ENCODE measurements at regions not wholly inside any gene's neighbourhood (a gene's known extent, or its start where the extent isn't known, plus 50 kb on each side); places are given as distances from the start of the nearest gene placed in this dataset.

GRCh38 chr6:126873791-126874190, 244.7 kb upstream of the RSPO3 start:
- TF ChIP-seq HMGXB4 (CRISPR knock-in tag; IDR thresholded peaks at IDR 0.05): no peak
- no peak overlapping the region for H3K4me3 Mint-ChIP-seq
- no peaks in the 10 kb centered on the region for H3K36me3 Mint-ChIP-seq
- CTCF ChIA-PET: no interaction called here
- DNase-seq (ENCODE audit: low spot score): no peak
- no peaks in the 10 kb centered on the region for H3K27me3 Mint-ChIP-seq (ENCODE audit: low read depth)
- no peak overlapping the region for H3K27ac Mint-ChIP-seq
- no peak for ATAC-seq
- POLR2A ChIA-PET: no interaction called here
- H3K4me1 Mint-ChIP-seq: no peaks in the 10 kb centered on the region
- H3K9me3 Mint-ChIP-seq: no peaks in the 10 kb centered on the region

GRCh38 chr6:126876446-126876845, 242.0 kb upstream of the RSPO3 start:
- Mint-ChIP-seq H3K4me1 (no peaks in the 10 kb centered on the region), H3K27me3 (ENCODE audit: low read depth) (no peaks in the 10 kb centered on the region), H3K4me3 (no peak overlapping the region), H3K27ac (no peak overlapping the region), H3K9me3 (no peaks in the 10 kb centered on the region), H3K36me3 (no peaks in the 10 kb centered on the region)
- DNase-seq (ENCODE audit: low spot score): no peak
- POLR2A ChIA-PET: no interaction called here
- CTCF ChIA-PET: no interaction called here
- TF ChIP-seq FOXP1 (CRISPR knock-in tag; IDR thresholded peaks at IDR 0.05; ENCODE audit: borderline replicate concordance) (no peak), RELA (CRISPR knock-in tag; IDR thresholded peaks at IDR 0.05; ENCODE audit: borderline replicate concordance) (no peak), ATF3 (CRISPR knock-in tag; conservative IDR thresholded peaks at IDR 0.05) (no peak), GABPB1 (CRISPR knock-in tag; IDR thresholded peaks at IDR 0.05) (no peak), NR1H2 (CRISPR knock-in tag; IDR thresholded peaks at IDR 0.05) (no peak), ESRRA (CRISPR knock-in tag; IDR thresholded peaks at IDR 0.05; ENCODE audit: borderline replicate concordance) (no peak), ATF1 (CRISPR knock-in tag; IDR thresholded peaks at IDR 0.05) (no peak), MYBL2 (CRISPR knock-in tag; IDR thresholded peaks at IDR 0.05) (no peak), SMAD4 (CRISPR knock-in tag; IDR thresholded peaks at IDR 0.05) (no peak), CBFB (CRISPR knock-in tag; IDR thresholded peaks at IDR 0.05; ENCODE audit: low read depth) (no peak), USF2 (CRISPR knock-in tag; IDR thresholded peaks at IDR 0.05) (no peak), ZNF532 (CRISPR knock-in tag; IDR thresholded peaks at IDR 0.05; ENCODE audit: borderline replicate concordance) (no peak), ZNF281 (CRISPR knock-in tag; IDR thresholded peaks at IDR 0.05) (no peak), ARID4B (CRISPR knock-in tag; IDR thresholded peaks at IDR 0.05; ENCODE audit: borderline replicate concordance) (no peak), ZNF416 (CRISPR knock-in tag; IDR thresholded peaks at IDR 0.05) (no peak)
- TF ChIP-seq, protein P1, sequence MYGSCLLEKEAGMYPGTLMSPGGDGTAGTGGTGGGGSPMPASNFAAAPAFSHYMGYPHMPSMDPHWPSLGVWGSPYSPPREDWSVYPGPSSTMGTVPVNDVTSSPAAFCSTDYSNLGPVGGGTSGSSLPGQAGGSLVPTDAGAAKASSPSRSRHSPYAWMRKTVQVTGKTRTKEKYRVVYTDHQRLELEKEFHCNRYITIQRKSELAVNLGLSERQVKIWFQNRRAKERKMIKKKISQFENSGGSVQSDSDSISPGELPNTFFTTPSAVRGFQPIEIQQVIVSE (CRISPR knock-in tag; IDR thresholded peaks at IDR 0.05; ENCODE audit: borderline replicate concordance): no peak
- TF ChIP-seq, protein P2, sequence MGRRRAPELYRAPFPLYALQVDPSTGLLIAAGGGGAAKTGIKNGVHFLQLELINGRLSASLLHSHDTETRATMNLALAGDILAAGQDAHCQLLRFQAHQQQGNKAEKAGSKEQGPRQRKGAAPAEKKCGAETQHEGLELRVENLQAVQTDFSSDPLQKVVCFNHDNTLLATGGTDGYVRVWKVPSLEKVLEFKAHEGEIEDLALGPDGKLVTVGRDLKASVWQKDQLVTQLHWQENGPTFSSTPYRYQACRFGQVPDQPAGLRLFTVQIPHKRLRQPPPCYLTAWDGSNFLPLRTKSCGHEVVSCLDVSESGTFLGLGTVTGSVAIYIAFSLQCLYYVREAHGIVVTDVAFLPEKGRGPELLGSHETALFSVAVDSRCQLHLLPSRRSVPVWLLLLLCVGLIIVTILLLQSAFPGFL (CRISPR knock-in tag; IDR thresholded peaks at IDR 0.05; ENCODE audit: borderline replicate concordance): no peak
- no peak for ATAC-seq

Data from WTC11 (cell line).